Amniotic epithelial cell (primary cell): ENCODE measurements at regions not wholly inside any gene's neighbourhood (a gene's known extent, or its start where the extent isn't known, plus 50 kb on each side); places are given as distances from the start of the nearest gene placed in this dataset.
A peak's percentile ranks its signal among the peaks of the same experiment; 100 is the strongest.
"Not testable (repeated sequence)": the region's sequence is repeated elsewhere in the genome, so short reads cannot be mapped to it uniquely, and the experiment has no call there.

Experiments
- DNase-seq: peaks from one replicate; pipeline ENCODE4 v3.0.0-alpha.2; 2010; ENCODE audit warnings: low read depth

DNA sequence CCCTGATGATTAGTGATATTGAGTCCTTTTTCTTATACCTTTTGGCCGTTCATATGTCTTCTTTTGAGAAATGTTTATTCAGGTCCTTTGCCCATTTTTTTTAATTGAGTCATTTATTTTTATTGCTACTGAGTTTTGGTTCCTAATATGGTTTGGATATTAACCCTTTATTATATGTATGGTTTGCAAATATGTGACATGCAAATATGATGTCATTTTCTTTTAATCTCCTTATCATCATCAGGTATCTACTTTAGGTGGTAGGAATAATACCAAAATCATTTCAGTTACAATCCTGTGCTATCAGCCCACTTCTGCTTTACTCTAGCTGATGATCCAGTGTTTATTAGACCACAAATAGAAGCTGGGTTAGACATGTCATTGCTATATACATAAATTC, 102.3 kb upstream of the TRPC7 start:
- DNase-seq, result no peak

GRCh38 chr5:136466041-136466415, 100.7 kb upstream of the TRPC7 start:
- no peak for DNase-seq

- no peak for DNase-seq
Observed at GRCh38 chr5:136458481-136458880, 93.1 kb upstream of the TRPC7 start.

DNA sequence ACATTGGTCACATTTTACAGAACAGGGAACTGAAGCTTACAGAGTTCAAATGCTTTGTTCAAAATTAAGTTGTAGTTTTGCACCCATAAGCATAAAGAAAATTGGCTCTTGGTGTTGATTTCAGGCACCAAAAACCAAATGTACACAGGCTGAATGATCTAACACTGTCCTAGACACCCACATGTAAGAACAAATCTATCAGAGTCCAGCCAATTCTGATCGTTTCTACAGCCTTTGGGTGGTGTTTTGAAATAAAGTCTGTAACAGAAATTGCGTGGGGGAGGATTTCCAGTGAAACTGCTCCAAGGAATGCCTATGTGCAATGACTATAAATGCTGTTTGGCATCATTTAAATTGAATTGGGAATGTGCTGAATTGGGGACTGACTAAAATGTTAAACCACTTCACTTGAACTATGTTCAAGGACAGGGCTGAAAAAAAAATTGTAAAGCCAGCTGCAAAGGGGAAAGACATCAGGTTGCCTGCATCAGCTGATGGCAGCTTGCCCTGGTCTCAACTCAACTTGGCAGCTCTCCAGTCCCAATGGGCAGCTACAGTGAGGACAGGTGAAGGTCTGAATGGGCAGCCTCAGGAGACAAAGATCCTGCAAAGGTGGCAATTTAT, 92.2 kb upstream of the TRPC7 start:
- DNase-seq, result no peak

- DNase-seq, result no peak
Observed at GRCh38 chr5:136455409-136455808, 90.1 kb upstream of the TRPC7 start.

- no peak for DNase-seq
Observed at GRCh38 chr5:136453986-136454758, 88.8 kb upstream of the TRPC7 start.

GRCh38 chr5:136453199-136453598, 87.9 kb upstream of the TRPC7 start:
- DNase-seq, result no peak

DNA sequence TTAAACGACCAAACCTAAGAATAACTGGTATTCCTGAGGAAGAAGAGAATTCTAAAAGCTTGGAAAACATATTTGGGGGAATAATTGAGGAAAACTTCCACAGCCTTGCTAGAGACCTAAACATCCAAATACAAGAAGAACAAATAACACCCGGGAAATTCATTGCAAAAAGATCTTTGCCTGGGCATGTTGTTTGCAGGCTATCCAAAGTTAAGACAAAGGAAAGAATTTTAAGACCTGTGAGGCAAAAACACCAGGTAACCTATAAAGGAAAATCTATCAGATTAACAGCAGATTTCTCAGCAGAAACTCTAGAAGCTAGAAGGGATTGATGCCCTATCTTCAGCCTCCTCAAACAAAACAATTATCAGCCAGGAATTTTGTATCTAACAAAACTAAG, 82.2 kb upstream of the TRPC7 start:
- not testable (repeated sequence) for DNase-seq

DNA sequence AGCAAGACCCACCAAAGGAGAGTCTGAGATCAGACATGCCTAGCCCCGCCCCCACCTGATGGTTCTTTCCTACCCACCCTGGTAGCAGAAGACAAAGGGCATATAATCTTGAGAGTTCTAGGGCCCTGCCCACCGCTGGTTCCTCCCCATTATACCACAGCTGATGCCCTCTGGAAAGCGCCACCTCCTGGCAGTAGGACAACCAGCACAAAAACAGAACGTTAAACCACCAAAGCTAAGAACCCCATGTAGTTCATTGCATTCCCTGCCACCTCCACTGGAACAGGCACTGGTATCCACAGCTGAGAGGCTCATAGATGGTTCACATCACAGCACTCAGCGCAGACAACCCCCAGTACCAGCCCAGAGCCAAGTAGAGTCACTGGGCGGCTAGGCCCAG, 81.2 kb upstream of the TRPC7 start:
- no peak for DNase-seq

DNA sequence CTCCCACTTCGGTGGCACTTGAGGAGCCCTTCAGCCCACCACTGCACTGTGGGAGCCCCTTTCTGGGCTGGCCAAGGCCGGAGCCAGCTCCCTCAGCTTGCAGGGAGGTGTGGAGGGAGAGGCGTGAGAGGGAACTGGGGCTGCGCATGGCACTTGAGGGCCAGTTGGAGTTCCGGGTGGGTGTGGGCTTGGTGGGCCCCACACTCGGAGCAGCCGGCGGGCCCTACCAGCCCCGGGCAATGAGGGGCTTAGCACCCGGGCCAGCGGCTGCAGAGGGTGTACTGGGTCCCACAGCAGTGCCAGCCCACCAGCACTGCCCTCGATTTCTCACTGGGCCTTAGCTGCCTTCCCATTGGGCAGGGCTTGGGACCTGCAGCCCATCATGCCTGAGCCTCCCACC, 78.8 kb upstream of the TRPC7 start:
- DNase-seq, result not testable (repeated sequence)

- DNase-seq, result no peak
Observed at GRCh38 chr5:136439367-136439766, 74.0 kb upstream of the TRPC7 start.

GRCh38 chr5:136435946-136436543, 70.7 kb upstream of the TRPC7 start:
- peak; percentile 52 for DNase-seq

DNA sequence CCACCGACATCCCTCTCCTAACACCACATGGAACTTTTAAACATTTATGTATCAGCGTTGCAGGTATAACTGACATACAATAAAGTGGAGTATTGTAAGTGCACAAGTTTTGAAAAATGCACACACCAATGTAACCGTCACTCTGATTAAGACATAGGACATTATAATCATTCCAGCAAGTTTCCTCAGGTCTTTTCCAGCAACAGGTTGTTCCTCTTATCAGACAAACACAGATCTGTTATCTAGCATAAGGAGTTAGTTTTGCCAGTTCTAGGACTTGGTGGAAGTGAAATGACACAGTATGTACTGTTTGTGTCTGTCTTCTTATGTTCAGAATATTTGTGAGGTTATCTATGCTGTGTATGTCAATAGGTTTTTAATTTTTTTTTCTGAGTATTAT, 69.5 kb upstream of the TRPC7 start:
- DNase-seq, result no peak

DNA sequence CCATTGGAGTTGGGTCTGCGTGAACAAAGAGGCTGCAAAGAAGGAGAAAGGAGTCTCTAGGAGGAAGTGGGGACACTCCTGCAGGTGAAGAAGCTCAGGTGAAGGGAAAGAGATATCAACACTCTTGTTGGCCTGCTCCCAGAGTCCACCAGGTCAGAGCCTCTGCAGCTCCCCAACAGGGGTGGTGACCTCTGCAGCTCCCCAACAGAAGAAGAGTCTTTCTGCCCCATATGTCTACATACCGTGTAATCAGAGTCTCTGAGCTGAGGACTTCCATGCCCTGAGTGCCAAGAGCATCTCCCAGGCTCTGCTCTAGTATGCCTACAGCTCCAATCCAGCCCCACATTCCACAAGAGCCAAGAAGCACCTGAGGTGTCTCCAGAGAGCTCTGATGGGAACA, 67.4 kb upstream of the TRPC7 start:
- DNase-seq, result no peak

- DNase-seq, result no peak
Observed at GRCh38 chr5:136430081-136430480, 64.7 kb upstream of the TRPC7 start.

GRCh38 chr5:136427426-136427825, 62.1 kb upstream of the TRPC7 start:
- DNase-seq, result no peak

- no peak for DNase-seq
Observed at GRCh38 chr5:136425921-136426320, 60.6 kb upstream of the TRPC7 start.

DNA sequence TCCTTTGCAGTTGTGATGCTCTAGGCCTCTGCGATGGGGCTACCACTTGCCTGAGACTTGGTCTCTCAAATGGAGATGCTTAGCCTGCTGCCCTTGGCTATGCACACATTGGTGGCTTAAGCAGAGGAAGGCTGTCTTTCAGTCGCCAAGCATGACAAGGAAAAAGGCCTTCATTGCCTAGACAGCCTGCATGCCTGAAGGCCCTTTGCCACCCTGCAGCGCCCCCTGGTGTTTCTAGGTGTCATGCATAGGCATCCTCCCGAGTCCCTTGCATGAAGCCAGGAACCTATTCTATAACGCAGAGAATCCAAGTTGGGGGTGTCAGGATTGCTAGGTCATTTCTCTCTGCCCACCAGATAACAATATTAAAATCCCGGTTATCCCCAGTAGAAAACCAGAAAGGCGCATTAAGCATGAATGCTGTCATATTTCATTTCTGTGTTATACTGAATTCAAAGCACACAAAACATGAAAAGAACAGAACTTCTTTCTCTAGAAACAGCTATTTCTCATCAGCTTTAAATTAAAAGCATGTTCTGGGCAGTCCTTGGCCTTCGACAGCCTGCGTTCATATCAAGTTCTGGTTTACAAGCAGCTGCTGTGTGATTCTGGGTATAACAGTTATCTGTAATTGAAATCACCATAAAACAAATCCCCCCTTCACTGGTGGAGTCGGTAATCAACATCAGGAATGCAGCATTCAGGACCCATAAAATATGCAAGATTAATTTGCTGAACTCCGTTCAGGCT, 59.7 kb upstream of the TRPC7 start:
- peak; percentile 49 for DNase-seq

- no peak for DNase-seq
Observed at GRCh38 chr5:136423944-136424606, 58.7 kb upstream of the TRPC7 start.

GRCh38 chr5:136420168-136420898, 55.0 kb upstream of the TRPC7 start:
- no peak for DNase-seq

GRCh38 chr5:136418301-136418700, 53.0 kb upstream of the TRPC7 start:
- DNase-seq, result no peak
